ENCODE measurements at regions not wholly inside any gene's neighbourhood (a gene's known extent, or its start where the extent isn't known, plus 50 kb on each side); places are given as distances from the start of the nearest gene placed in this dataset.

- TF ChIP-seq ELF1 (IDR thresholded peaks at IDR 0.05; ENCODE audit: borderline replicate concordance, low read depth) (no peak), FOSL1 (IDR thresholded peaks at IDR 0.05; ENCODE audit: low read depth) (no peak), POLR2AphosphoS5 (IDR thresholded peaks at IDR 0.05; ENCODE audit: low read depth, low read length) (no peak), CTCF (IDR thresholded peaks at IDR 0.05 in 2 of 3, conservative IDR thresholded peaks at IDR 0.05 in 1 of 3; ENCODE audit: borderline replicate concordance in 1 of 3, insufficient read depth in 1 of 3, low read depth in 2 of 3, low read length in 2 of 3) (no peak), POLR2A (IDR thresholded peaks at IDR 0.05; ENCODE audit: borderline replicate concordance, extremely low read depth, insufficient read depth, insufficient read length) (no peak), RAD21 (IDR thresholded peaks at IDR 0.05; ENCODE audit: low read depth) (no peak), EZH2 (IDR thresholded peaks at IDR 0.05) (no peak), REST (IDR thresholded peaks at IDR 0.05; ENCODE audit: low read depth) (no peak), SP1 (IDR thresholded peaks at IDR 0.05; ENCODE audit: low read depth) (no peak), SRF (IDR thresholded peaks at IDR 0.05; ENCODE audit: low read depth) (no peak), CBX3 (IDR thresholded peaks at IDR 0.05; ENCODE audit: low read depth) (no peak), ZNF274 (IDR thresholded peaks at IDR 0.05; ENCODE audit: low read depth, low read length) (no peak)
Measured at GRCh38 chr22:34800260-34800980, 265.5 kb upstream of the ISX start.
